Epithelial cell of proximal tubule (primary cell): ENCODE measurements at regions not wholly inside any gene's neighbourhood (a gene's known extent, or its start where the extent isn't known, plus 50 kb on each side); places are given as distances from the start of the nearest gene placed in this dataset.

Source experiments
- DNase-seq: peaks from one replicate; pipeline ENCODE4 v3.0.0-alpha.2; 2011; ENCODE audit warnings: low read depth
- H3K4me3 ChIP-seq: 2 replicates; pipeline ENCODE4 v1.5.1; 2011; ENCODE audit warnings: low read depth, mild to moderate bottlenecking, low read length
- TF ChIP-seq, protein P1 (sequence below): conservative IDR thresholded peaks from 2 replicates; pipeline ENCODE4 v1.5.1; 2012; ENCODE audit warnings: low read depth, mild to moderate bottlenecking, low read length

DNA sequence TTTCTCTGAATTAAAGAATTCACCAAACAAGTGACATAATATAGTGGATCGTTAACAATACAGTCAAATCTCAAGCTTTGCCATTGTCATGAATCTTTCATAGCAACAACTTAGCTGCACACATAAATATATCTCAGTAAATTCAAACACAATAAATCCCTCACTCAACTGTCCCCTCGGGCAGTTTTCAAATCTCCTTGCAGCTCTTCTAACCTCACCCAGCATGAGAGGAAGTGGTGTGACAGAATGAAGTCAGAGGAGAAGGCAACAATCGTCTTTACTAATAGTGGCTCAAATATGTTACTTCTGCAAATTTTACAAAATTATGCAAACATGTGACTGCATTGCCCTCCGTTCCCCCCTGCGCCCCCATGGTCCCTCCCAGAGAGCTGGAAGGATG, 148.2 kb downstream of the RAP2A start:
- TF ChIP-seq, protein P1, sequence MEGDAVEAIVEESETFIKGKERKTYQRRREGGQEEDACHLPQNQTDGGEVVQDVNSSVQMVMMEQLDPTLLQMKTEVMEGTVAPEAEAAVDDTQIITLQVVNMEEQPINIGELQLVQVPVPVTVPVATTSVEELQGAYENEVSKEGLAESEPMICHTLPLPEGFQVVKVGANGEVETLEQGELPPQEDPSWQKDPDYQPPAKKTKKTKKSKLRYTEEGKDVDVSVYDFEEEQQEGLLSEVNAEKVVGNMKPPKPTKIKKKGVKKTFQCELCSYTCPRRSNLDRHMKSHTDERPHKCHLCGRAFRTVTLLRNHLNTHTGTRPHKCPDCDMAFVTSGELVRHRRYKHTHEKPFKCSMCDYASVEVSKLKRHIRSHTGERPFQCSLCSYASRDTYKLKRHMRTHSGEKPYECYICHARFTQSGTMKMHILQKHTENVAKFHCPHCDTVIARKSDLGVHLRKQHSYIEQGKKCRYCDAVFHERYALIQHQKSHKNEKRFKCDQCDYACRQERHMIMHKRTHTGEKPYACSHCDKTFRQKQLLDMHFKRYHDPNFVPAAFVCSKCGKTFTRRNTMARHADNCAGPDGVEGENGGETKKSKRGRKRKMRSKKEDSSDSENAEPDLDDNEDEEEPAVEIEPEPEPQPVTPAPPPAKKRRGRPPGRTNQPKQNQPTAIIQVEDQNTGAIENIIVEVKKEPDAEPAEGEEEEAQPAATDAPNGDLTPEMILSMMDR: no peak
- DNase-seq: no peak
- H3K4me3 ChIP-seq: no peak overlapping the region

DNA sequence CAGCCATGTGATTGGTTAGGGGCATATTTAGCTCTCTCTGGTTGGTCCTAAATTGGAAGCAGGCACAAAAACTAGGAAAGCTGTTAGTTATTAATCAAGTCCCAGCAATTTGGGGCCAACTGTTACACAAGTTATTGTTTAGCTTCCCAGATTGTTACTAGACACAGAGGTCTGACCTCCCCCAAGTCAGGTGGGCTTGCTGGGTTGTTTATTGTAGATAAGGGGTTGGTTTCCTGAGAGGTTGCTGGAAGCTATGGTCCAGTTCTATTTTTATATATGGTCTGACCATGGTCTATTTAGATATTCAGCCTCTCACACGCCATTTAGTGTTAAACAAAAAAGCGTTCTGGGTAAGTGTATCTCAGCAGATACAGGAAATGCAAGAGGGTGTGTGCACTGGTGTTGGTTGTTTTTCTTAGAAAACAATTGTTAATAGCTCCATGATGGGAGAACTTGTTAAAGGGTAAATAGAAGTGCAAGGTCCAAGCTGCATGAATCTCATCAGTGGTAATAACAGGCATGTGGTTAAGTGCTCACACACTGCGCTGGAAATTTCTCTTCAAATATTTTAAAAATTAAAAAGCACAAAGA, 150.0 kb downstream of the RAP2A start:
- no peak overlapping the region for H3K4me3 ChIP-seq
- DNase-seq: no peak
- TF ChIP-seq, protein P1: no peak

DNA sequence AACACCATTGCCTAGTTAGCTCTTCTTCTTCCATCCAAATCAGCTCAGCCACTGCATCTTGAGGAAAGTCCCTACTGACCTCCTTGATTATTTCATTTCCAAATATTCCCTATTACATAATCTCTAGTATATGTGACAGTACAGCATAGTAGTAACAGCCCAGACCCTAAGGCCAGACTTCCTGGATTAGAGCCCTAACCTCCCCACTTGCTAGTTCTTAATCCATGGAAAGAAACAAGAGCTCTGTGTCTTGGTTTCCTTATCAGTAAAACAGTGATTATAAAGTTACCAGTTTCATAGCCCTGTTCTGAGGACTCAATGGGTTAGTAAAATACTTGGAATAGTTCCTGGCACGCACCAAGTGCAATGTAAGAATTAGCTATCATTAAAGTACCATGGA, 153.0 kb downstream of the RAP2A start:
- TF ChIP-seq, protein P1: no peak
- no peak for DNase-seq

DNA sequence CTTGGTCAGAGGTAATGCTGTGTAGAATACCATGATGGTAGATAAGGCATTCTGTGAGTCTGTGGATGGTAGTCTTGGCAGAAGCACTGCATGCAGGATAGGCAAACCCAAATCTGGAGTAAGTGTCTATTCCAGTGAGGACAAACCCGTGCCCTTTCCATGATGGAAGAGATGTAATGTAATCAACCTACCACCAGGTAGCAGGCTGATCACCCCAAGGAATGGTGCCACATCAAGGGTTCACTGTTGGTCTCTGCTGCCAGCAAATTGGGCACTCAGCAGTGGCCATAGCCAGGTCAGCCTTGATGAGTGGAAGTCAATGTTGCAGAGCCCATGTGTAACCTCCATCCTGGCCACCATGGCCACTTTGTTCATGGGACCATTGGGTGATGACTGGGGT, 155.0 kb downstream of the RAP2A start:
- no peak overlapping the region for H3K4me3 ChIP-seq
- TF ChIP-seq, protein P1: peak; percentile 12
- no peak for DNase-seq

More for the DNA sequence above, 153.0 kb downstream of the RAP2A start:
- no peak overlapping the region for H3K4me3 ChIP-seq

DNA sequence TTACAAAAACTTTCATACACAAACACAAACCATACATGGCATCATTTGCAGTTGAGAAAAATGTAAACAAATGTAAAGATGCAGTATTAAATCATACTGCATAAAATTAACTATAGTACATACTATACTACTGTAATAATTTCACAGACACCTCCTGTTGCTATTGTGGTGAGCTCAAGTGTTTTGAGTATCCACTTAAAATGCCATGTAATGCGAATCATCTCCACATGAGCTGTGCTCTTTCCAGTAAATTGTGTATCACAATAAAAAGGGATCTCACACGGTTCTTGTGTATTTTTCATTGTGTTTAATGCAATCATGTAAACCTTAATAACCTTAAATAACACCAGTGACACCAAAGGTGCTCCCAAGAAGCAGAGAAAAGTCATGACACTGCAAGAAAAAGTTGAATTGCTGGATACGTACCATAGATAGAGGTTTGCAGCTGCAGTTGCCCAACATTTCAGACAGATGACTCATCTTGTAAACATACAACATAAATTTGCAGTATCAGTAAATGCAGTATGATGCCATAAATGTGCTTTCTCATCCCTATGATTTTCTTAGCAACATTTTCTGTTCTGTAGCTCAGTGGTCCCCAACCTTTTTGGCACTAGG, 166.6 kb downstream of the RAP2A start:
- H3K4me3 ChIP-seq: no peak overlapping the region
- TF ChIP-seq, protein P1: no peak
- no peak for DNase-seq

DNA sequence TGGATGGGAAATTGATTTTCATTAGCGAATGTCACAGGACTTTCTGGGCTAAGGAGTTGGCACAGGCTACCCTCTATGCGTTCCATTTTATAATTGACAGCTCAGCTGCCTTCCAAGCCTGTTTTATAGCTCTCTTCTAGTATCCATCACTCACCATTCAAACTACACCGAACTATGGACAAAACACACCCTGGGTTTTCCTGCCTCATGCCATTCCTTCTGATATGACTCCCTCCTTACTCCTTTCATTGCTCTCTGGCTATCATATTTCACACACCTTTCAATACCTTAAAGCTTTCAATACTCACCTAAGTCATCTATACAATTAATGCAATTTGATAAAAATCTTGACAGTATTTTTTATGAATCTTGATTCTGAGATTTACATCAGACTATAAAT, 181.3 kb downstream of the RAP2A start:
- TF ChIP-seq, protein P1: no peak
- DNase-seq: no peak

DNA sequence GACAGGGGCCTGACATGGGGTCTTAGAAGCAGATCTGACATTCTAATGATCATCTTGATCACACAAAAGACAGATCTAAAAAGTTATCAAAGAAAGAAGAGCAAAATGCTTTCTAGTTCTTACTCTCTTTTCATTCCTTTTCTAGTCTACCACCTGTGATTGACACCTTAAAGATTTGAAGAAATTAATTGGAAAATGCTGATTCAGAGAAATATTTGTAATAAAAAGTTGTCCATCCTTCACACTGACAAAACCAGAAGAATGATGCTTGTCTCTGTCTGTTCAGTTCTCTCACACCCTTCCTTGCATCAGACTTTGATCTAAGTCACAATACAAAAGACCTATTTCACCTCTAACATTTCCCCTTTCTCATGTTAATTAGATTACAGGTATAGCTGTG, 182.4 kb downstream of the RAP2A start:
- H3K4me3 ChIP-seq: no peak overlapping the region

More for the DNA sequence above, 181.3 kb downstream of the RAP2A start:
- no peak overlapping the region for H3K4me3 ChIP-seq

More for the DNA sequence above, 182.4 kb downstream of the RAP2A start:
- TF ChIP-seq, protein P1: no peak
- no peak for DNase-seq
